MM.1S (cell line): ENCODE measurements at regions not wholly inside any gene's neighbourhood (a gene's known extent, or its start where the extent isn't known, plus 50 kb on each side); places are given as distances from the start of the nearest gene placed in this dataset.

Source experiments
- DNase-seq: peaks from one replicate; pipeline ENCODE4 v3.0.0-alpha.2; 2015
- H2AFZ ChIP-seq: fragments of 300-600 bp; sonication (generic); 2 replicates; pipeline ENCODE4 v1.6.0; 2016; ENCODE audit warnings: antibody characterized with exemption, low read length
- H3F3A ChIP-seq: fragments of 300-600 bp; sonication (generic); 2 replicates; pipeline ENCODE4 v1.6.1; 2016; ENCODE audit warnings: mild to moderate bottlenecking, antibody characterized with exemption, low read length, moderate library complexity, mixed read lengths; ENCODE audit not compliant: insufficient read depth
- H3K27ac ChIP-seq: fragments of 300-600 bp; sonication (generic); 2 replicates; pipeline ENCODE4 v1.5.1; 2016; ENCODE audit warnings: mild to moderate bottlenecking, low read length
- H3K27me3 ChIP-seq: fragments of 300-600 bp; sonication (generic); replicated peaks from 2 replicates; pipeline ENCODE4 v1.6.0; 2016; ENCODE audit warnings: low read length; ENCODE audit not compliant: insufficient read depth
- H3K36me3 ChIP-seq: fragments of 300-600 bp; sonication (generic); replicated peaks from 2 replicates; pipeline ENCODE4 v1.6.1; 2016; ENCODE audit warnings: mild to moderate bottlenecking, low read length, mixed read lengths; ENCODE audit not compliant: insufficient read depth
- H3K4me1 ChIP-seq: fragments of 300-600 bp; sonication (generic); 2 replicates; pipeline ENCODE4 v1.6.1; 2016; ENCODE audit warnings: low read length, mixed read lengths
- H3K4me2 ChIP-seq: fragments of 300-600 bp; sonication (generic); 2 replicates; pipeline ENCODE4 v1.6.0; 2016; ENCODE audit warnings: low read depth, low read length
- H3K4me3 ChIP-seq: fragments of 300-600 bp; sonication (generic); 2 replicates; pipeline ENCODE4 v1.5.1; 2016; ENCODE audit warnings: low read length, mixed read lengths
- H3K79me2 ChIP-seq: fragments of 300-600 bp; sonication (generic); 2 replicates; pipeline ENCODE4 v1.6.1; 2016; ENCODE audit warnings: mixed run types, low read length, mixed read lengths
- H3K9ac ChIP-seq: fragments of 300-600 bp; sonication (generic); 2 replicates; pipeline ENCODE4 v1.6.1; 2016; ENCODE audit warnings: low read length, mixed read lengths
- H3K9me2 ChIP-seq: fragments of 300-600 bp; sonication (generic); replicated peaks from 2 replicates; pipeline ENCODE4 v1.6.1; 2016; ENCODE audit warnings: mild to moderate bottlenecking, low read length, mixed read lengths; ENCODE audit not compliant: insufficient read depth
- H3K9me3 ChIP-seq: fragments of 300-600 bp; sonication (generic); replicated peaks from 2 replicates; pipeline ENCODE4 v1.6.1; 2016; ENCODE audit warnings: mild to moderate bottlenecking, low read length, mixed read lengths; ENCODE audit not compliant: insufficient read depth
- H4K20me1 ChIP-seq: fragments of 300-600 bp; sonication (generic); 2 replicates; pipeline ENCODE4 v1.6.1; 2016; ENCODE audit warnings: mild to moderate bottlenecking, low read length, moderate library complexity, mixed read lengths; ENCODE audit not compliant: insufficient read depth
- EZH2 ChIP-seq: fragments of 300-600 bp; sonication (generic); optimal IDR thresholded peaks from 2 replicates; pipeline ENCODE3; 2017; ENCODE audit warnings: low read depth, mild to moderate bottlenecking, antibody characterized with exemption, low read length, mixed read lengths
- EZH2phosphoT487 ChIP-seq: fragments of 300-600 bp; sonication (generic); IDR thresholded peaks from 2 replicates; pipeline ENCODE4 v1.6.1; 2018; ENCODE audit warnings: antibody characterized with exemption, low read length
- TF ChIP-seq, protein P1 (sequence below): fragments of 300-600 bp; sonication (generic); IDR thresholded peaks from 2 replicates; pipeline ENCODE4 v1.5.1; 2016; ENCODE audit warnings: antibody characterized with exemption, low read length, mixed read lengths

DNA sequence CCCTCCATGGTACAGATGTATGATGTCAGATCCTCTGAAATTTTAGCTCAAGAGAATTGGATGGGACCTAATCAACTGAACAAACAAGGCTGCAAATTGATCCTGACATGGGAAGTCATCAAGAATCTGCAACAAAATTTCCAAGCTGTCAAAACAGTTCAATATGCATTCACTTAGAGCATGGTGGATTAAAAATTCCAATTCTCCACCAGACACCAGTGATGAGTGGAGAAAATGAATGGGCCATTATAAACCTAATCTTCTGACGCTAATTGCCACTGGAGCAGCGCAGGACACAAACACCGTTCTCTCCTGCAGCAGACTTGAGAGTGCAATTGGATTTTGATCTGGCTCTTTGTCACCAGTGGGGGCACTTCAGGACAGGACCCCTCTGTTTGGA, 94.2 kb downstream of the MINAR1 start:
- no peak for DNase-seq
- TF ChIP-seq, protein P1, sequence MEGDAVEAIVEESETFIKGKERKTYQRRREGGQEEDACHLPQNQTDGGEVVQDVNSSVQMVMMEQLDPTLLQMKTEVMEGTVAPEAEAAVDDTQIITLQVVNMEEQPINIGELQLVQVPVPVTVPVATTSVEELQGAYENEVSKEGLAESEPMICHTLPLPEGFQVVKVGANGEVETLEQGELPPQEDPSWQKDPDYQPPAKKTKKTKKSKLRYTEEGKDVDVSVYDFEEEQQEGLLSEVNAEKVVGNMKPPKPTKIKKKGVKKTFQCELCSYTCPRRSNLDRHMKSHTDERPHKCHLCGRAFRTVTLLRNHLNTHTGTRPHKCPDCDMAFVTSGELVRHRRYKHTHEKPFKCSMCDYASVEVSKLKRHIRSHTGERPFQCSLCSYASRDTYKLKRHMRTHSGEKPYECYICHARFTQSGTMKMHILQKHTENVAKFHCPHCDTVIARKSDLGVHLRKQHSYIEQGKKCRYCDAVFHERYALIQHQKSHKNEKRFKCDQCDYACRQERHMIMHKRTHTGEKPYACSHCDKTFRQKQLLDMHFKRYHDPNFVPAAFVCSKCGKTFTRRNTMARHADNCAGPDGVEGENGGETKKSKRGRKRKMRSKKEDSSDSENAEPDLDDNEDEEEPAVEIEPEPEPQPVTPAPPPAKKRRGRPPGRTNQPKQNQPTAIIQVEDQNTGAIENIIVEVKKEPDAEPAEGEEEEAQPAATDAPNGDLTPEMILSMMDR, result no peak
- TF ChIP-seq EZH2 (no peak), EZH2phosphoT487 (no peak)
- H3K36me3 ChIP-seq, result no peaks in the 10 kb centered on the region
- no peaks in the 10 kb centered on the region for H3K79me2 ChIP-seq
- no peaks in the 10 kb centered on the region for H3K27me3 ChIP-seq
- H3K9ac ChIP-seq, result no peak overlapping the region
- no peaks in the 10 kb centered on the region for H3K4me1 ChIP-seq
- no peaks in the 10 kb centered on the region for H4K20me1 ChIP-seq
- H3F3A ChIP-seq, result no peaks in the 10 kb centered on the region
- H3K9me3 ChIP-seq, result no peaks in the 10 kb centered on the region
- H2AFZ ChIP-seq, result no peak overlapping the region
- no peaks in the 10 kb centered on the region for H3K9me2 ChIP-seq
- no peak overlapping the region for H3K4me2 ChIP-seq
- no peak overlapping the region for H3K27ac ChIP-seq
- no peak overlapping the region for H3K4me3 ChIP-seq

DNA sequence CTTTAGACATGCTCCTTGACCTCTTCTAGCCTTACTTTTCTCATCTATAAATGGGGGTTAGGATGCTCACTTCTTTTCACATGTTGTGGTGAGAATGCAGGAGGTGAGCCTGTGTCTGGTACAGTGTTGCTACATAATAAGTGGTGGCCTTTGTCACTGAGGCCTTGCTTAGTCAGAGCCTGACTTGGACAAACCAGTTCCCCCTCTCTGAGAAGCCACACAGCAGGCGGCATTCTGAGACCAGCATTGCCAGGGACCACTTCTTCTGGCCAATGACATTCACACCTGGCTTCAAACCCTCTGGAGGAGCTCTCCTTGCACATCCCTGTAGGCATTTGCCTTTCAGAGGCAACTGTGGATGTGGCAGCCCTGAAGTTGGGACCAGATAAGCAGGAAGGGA, 95.7 kb downstream of the MINAR1 start:
- no peak for DNase-seq
- H4K20me1 ChIP-seq, result no peaks in the 10 kb centered on the region
- no peak overlapping the region for H3K4me2 ChIP-seq
- H2AFZ ChIP-seq, result no peak overlapping the region
- H3K9me2 ChIP-seq, result no peaks in the 10 kb centered on the region
- H3F3A ChIP-seq, result no peaks in the 10 kb centered on the region
- no peaks in the 10 kb centered on the region for H3K4me1 ChIP-seq
- no peak overlapping the region for H3K27ac ChIP-seq
- H3K4me3 ChIP-seq, result no peak overlapping the region
- H3K79me2 ChIP-seq, result no peaks in the 10 kb centered on the region
- TF ChIP-seq, protein P1, result no peak
- no peak for TF ChIP-seq EZH2phosphoT487
- TF ChIP-seq EZH2, result no peak
- no peaks in the 10 kb centered on the region for H3K9me3 ChIP-seq
- no peak overlapping the region for H3K9ac ChIP-seq
- H3K27me3 ChIP-seq, result no peaks in the 10 kb centered on the region
- H3K36me3 ChIP-seq, result no peaks in the 10 kb centered on the region

DNA sequence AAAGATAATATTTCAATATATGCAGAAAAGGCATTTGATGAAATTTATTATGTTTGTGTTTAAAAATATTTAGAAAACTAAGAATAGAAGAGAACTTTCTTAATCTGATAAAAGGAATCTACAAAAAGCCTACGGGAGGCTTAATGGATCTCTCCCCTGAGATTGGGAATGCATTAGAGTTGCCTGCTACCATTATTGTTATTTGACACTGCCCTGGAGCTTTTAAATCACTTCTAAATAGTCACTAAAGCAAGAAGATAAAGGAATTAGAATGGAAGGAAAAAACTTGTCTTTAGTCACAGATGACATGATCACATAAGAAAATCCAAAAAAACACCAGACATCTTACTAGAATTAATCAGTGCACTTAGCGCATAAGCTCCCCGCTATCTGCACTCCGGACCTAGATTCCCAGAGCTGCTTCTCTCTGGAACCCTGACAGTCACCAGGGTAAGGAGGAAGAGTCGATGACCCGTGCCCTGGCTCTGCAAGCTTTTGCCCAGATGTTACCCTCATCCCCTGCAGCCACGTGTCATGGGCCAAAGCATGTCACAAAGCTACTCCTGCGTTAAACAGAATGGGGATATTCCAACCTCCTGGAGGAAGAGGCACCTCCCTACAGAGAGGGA, 97.1 kb downstream of the MINAR1 start:
- H2AFZ ChIP-seq, result no peak overlapping the region
- no peaks in the 10 kb centered on the region for H3K9me2 ChIP-seq
- DNase-seq, result no peak
- H3K36me3 ChIP-seq, result no peaks in the 10 kb centered on the region
- TF ChIP-seq EZH2phosphoT487 (no peak), EZH2 (no peak)
- TF ChIP-seq, protein P1, result no peak
- no peak overlapping the region for H3K9ac ChIP-seq
- H3K4me2 ChIP-seq, result no peak overlapping the region
- no peaks in the 10 kb centered on the region for H3K9me3 ChIP-seq
- H3K27ac ChIP-seq, result no peak overlapping the region
- H3K79me2 ChIP-seq, result no peaks in the 10 kb centered on the region
- H3K4me3 ChIP-seq, result no peak overlapping the region
- H3K27me3 ChIP-seq, result no peaks in the 10 kb centered on the region
- no peaks in the 10 kb centered on the region for H3K4me1 ChIP-seq
- no peaks in the 10 kb centered on the region for H4K20me1 ChIP-seq
- no peaks in the 10 kb centered on the region for H3F3A ChIP-seq
